Kidney (tissue), 13 donors: ENCODE measurements at regions not wholly inside any gene's neighbourhood (a gene's known extent, or its start where the extent isn't known, plus 50 kb on each side); places are given as distances from the start of the nearest gene placed in this dataset.

Experiments used
- DNase-seq, 5 donors: peaks; one replicate each; pipeline ENCODE4 v3.0.0-alpha.2; 2013 to 2020
- FAIRE-seq: peaks from 2 replicates; lab custom pipeline; 2012; peaks lifted over from hg19 to GRCh38; lab: Jason Lieb, UNC
- H3K27ac ChIP-seq, 2 donors: one replicate each; pipeline ENCODE4 v1.7.0; 2013; ENCODE audit warnings: low read depth in 2 of 2, low read length in 2 of 2, inconsistent platforms in 1 of 2
- H3K27me3 ChIP-seq: one replicate; pipeline ENCODE4 v1.7.1; 2013; ENCODE audit warnings: low read length, inconsistent platforms; ENCODE audit not compliant: control insufficient read depth, insufficient read depth
- H3K36me3 ChIP-seq, 3 donors: one replicate each; pipeline versions ENCODE4 v1.7.0 to v1.7.1; 2013; ENCODE audit warnings: low read length in 3 of 3, control low read depth in 1 of 3, inconsistent platforms in 1 of 3; ENCODE audit not compliant: insufficient read depth in 3 of 3, control insufficient read depth in 2 of 3
- H3K4me1 ChIP-seq, 3 donors: one replicate each; pipeline versions ENCODE4 v1.7.0 to v1.7.1; 2013; ENCODE audit warnings: low read length in 3 of 3, inconsistent platforms in 1 of 3, low read depth in 1 of 3; ENCODE audit not compliant: control insufficient read depth in 2 of 3, insufficient read depth in 2 of 3
- H3K4me3 ChIP-seq, 3 donors: one replicate each; pipeline versions ENCODE4 v1.7.0 to v1.8.1; 2013; ENCODE audit warnings: low read length in 3 of 3, control low read depth in 1 of 3, inconsistent platforms in 1 of 3
- H3K9ac ChIP-seq, 3 donors: one replicate each; pipeline versions ENCODE4 v1.7.0 to v1.7.1; 2013; ENCODE audit warnings: low read length in 3 of 3, control low read depth in 1 of 3, inconsistent platforms in 1 of 3
- H3K9me3 ChIP-seq, 3 donors: one replicate each; pipeline versions ENCODE4 v1.7.0 to v1.7.1; 2013; ENCODE audit warnings: low read length in 3 of 3, control low read depth in 1 of 3, inconsistent platforms in 1 of 3; ENCODE audit not compliant: control insufficient read depth in 2 of 3, insufficient read depth in 1 of 3
- CTCF ChIP-seq: IDR thresholded peaks from 3 replicates; pipeline ENCODE4 v1.5.1; 2012; ENCODE audit warnings: mild to moderate bottlenecking, moderate library complexity, borderline replicate concordance; ENCODE audit not compliant: insufficient read depth; ENCODE audit errors: extremely low read depth
- intact Hi-C: fragments of 100-400 bp; cut with DNase I; formaldehyde crosslinking; loops from one replicate; pipeline ENCODE4 v1.11.1; 2022
- donor health status: control.
- donor health status: control.
- donor health status: control.
- donor health status: control.
- donor health status: control.
- donor health status: DM: yes; HTN: yes; CAD: no.
- donor health status: Normal renal cell carcinoma (clear cell type).

DNA sequence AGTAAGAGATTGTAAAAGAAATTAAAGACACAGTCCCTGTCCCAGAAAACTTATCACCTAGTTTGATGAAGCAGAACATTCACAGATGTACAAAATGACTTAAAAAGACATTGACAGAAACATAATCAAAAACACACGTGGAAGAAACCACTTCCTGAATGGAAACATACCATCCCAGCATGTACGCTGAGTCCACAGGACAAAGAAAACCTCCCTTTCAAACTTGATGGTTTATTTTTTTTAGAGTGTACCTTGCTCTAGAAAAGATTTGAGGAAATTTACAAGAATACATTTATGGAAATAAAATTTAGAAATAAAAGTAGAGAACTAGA, 140.9 kb downstream of the PMP22 start:
- intact Hi-C loops = no loop called here
- Histone ChIP-seq H3K9ac (no peak overlapping the region), H3K27ac (no peak overlapping the region), H3K4me3 (no peak overlapping the region), H3K27me3 (no peaks in the 10 kb centered on the region), H3K9me3 (no peaks in the 10 kb centered on the region), H3K36me3 (no peaks in the 10 kb centered on the region), H3K4me1 (no peaks in the 10 kb centered on the region)
- no peak for FAIRE-seq
- no peak for DNase-seq
- no peak for TF ChIP-seq CTCF

DNA sequence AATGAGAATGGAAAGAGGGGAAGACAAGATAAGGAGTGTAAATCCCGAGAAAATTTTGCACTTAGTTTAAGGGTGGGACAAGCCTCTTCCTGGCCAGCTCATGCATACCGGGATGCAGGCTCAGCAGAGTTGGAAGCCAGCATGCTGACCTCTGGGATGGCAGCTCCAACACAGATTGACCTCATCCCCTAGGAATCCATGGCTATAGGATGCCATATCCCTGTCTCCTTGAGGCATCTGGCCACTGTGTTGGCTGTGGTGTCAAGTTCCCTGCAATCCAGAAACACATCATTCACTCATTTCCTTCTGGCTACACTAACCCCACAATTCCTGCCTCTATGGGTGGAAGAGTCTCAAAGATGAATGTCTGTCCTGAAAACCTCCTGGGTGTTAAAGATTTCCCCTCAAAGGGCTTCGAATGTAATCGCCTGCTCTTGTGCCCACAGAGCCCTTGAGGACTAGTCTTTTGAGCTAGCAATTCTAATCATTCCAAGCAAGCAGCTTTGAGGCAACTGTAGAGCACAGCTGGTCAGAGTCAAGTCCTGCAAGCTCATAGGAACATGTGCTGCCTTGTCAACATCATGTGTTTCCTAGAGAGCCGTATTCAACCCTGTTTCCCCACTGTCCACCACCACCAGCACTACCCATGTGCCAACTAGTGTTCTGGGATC, 141.4 kb downstream of the PMP22 start:
- Histone ChIP-seq H3K9me3 (no peaks in the 10 kb centered on the region), H3K4me3 (no peak overlapping the region), H3K4me1 (no peaks in the 10 kb centered on the region), H3K27ac (no peak overlapping the region), H3K9ac (no peak overlapping the region), H3K27me3 (no peaks in the 10 kb centered on the region), H3K36me3 (no peaks in the 10 kb centered on the region)
- intact Hi-C loops = no loop called here
- no peak for TF ChIP-seq CTCF
- FAIRE-seq = no peak
- no peak for DNase-seq

- no peak for TF ChIP-seq CTCF
- peak in 1 of 5 donors; percentile 3 for DNase-seq
- H3K27ac ChIP-seq = no peak overlapping the region
- intact Hi-C loops = no loop called here
- no peak overlapping the region for H3K9ac ChIP-seq
- H3K4me1 ChIP-seq = no peaks in the 10 kb centered on the region
- H3K4me3 ChIP-seq = no peak overlapping the region
- H3K9me3 ChIP-seq = no peaks in the 10 kb centered on the region
- no peak for FAIRE-seq
- H3K36me3 ChIP-seq = no peaks in the 10 kb centered on the region
- H3K27me3 ChIP-seq = no peaks in the 10 kb centered on the region
Measured at GRCh38 chr17:15122857-15123256, 142.3 kb downstream of the PMP22 start.

DNA sequence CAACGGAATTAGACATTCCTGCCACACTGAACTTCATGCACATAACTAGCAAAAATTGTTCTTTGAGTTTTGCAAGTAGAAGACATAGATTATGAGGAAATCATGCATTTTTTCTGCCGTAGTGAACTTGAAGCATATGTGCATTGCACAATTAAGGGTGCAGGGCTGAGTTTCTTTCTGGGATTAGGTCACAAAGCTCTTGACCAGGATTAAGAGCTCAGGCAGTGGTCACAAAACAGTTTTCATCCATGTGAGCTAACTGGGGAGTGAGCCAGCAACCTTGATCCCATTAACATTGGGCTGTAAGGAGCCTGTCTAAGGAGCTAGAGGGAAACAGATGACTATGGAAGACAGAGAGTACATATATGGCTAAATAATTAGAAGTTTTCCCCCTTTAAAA, 143.7 kb downstream of the PMP22 start:
- intact Hi-C loops = no loop called here
- Histone ChIP-seq H3K27me3 (no peaks in the 10 kb centered on the region), H3K4me1 (no peaks in the 10 kb centered on the region), H3K9me3 (peaks cover 0 to 4% (median 0%) of the 10 kb centered on the region in 3 donors), H3K27ac (no peak overlapping the region), H3K9ac (no peak overlapping the region), H3K36me3 (no peaks in the 10 kb centered on the region), H3K4me3 (no peak overlapping the region)
- FAIRE-seq (no peak), DNase-seq (peak in 1 of 5 donors; percentile 21)
- TF ChIP-seq CTCF = no peak
